Gastrocnemius medialis (tissue), 4 donors: ENCODE measurements at regions not wholly inside any gene's neighbourhood (a gene's known extent, or its start where the extent isn't known, plus 50 kb on each side); places are given as distances from the start of the nearest gene placed in this dataset.

Source experiments
- POLR2A ChIP-seq, 2 donors: fragments of 450-650 bp; IDR thresholded peaks; one replicate each; pipeline ENCODE4 v1.6.1; 2017; ENCODE audit warnings: antibody characterized with exemption in 2 of 2, mild to moderate bottlenecking in 2 of 2, moderate library complexity in 2 of 2
- TF ChIP-seq, protein P1 (sequence below), 5 experiments: fragments of 450-650 bp in 3 of 5; fragments of 200-600 bp in 2 of 5; sonication (generic) in 2 of 5; IDR thresholded peaks in 4 of 5; conservative IDR thresholded peaks in 1 of 5; 1 replicate in 4 of 5; 2 replicates in 1 of 5; pipeline ENCODE4 v1.5.1; 2016 to 2019; ENCODE audit warnings: antibody characterized with exemption in 5 of 5, mild to moderate bottlenecking in 3 of 5, moderate library complexity in 3 of 5

GRCh38 chr6:12603673-12604049 lies 112.9 kb upstream of the PHACTR1 start:
- TF ChIP-seq, protein P1, sequence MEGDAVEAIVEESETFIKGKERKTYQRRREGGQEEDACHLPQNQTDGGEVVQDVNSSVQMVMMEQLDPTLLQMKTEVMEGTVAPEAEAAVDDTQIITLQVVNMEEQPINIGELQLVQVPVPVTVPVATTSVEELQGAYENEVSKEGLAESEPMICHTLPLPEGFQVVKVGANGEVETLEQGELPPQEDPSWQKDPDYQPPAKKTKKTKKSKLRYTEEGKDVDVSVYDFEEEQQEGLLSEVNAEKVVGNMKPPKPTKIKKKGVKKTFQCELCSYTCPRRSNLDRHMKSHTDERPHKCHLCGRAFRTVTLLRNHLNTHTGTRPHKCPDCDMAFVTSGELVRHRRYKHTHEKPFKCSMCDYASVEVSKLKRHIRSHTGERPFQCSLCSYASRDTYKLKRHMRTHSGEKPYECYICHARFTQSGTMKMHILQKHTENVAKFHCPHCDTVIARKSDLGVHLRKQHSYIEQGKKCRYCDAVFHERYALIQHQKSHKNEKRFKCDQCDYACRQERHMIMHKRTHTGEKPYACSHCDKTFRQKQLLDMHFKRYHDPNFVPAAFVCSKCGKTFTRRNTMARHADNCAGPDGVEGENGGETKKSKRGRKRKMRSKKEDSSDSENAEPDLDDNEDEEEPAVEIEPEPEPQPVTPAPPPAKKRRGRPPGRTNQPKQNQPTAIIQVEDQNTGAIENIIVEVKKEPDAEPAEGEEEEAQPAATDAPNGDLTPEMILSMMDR (IDR thresholded peaks at IDR 0.05 in 4 of 5, conservative IDR thresholded peaks at IDR 0.05 in 1 of 5) = no peak
- no peak for TF ChIP-seq POLR2A (IDR thresholded peaks at IDR 0.05)
